OCI-LY7 (cell line): ENCODE measurements at regions not wholly inside any gene's neighbourhood (a gene's known extent, or its start where the extent isn't known, plus 50 kb on each side); places are given as distances from the start of the nearest gene placed in this dataset.

Source experiments
- BruUV-seq: library from RNA; stranded (reverse); fragments of 400-500 nt; replicated peaks from 2 replicates; lab custom pipeline; 2021; lab: Mats Ljungman, UMichigan
- CTCF ChIA-PET: fragments of 300-600 bp; sonication (Branson Sonifier 250); formaldehyde crosslinking; loops from one replicate; lab custom pipeline; 2022; ENCODE audit warnings: antibody characterized with exemption; ENCODE audit not compliant: unreplicated experiment; lab: Charles Lee
- POLR2A ChIA-PET: fragments of 300-600 bp; sonication (Branson Sonifier 250); formaldehyde crosslinking; loops from one replicate; lab custom pipeline; 2022; ENCODE audit warnings: antibody characterized with exemption; lab: Charles Lee
- DNase-seq: peaks from one replicate; pipeline ENCODE4 v3.0.0-alpha.2; 2015; ENCODE audit warnings: low spot score
- H2AFZ ChIP-seq: fragments of 200-600 bp; sonication (generic), shearing (Covaris generic); 2 replicates; pipeline ENCODE4 v1.6.1; 2014; ENCODE audit warnings: mild to moderate bottlenecking, antibody characterized with exemption, low read length, moderate library complexity
- H3K27ac ChIP-seq: fragments of 200-600 bp; sonication (generic); 2 replicates; pipeline ENCODE4 v1.5.1; 2014; ENCODE audit warnings: mixed run types, low read depth, mild to moderate bottlenecking, moderate library complexity, low read length, inconsistent platforms; ENCODE audit not compliant: poor library complexity, severe bottlenecking
- H3K36me3 ChIP-seq: fragments of 200-600 bp; sonication (generic); 2 replicates; pipeline ENCODE4 v1.6.1; 2014; ENCODE audit warnings: mild to moderate bottlenecking, antibody characterized with exemption, low read length, moderate library complexity, mixed read lengths; ENCODE audit not compliant: insufficient read depth
- H3K4me1 ChIP-seq: fragments of 200-600 bp; sonication (generic); 2 replicates; pipeline ENCODE4 v1.5.1; 2014; ENCODE audit warnings: mild to moderate bottlenecking, low read length; ENCODE audit not compliant: insufficient read depth, poor library complexity, severe bottlenecking
- H3K4me2 ChIP-seq: fragments of 200-600 bp; sonication (generic); 2 replicates; pipeline ENCODE4 v1.6.1; 2014; ENCODE audit warnings: mild to moderate bottlenecking, low read length
- H3K4me3 ChIP-seq: fragments of 200-600 bp; sonication (generic); 2 replicates; pipeline ENCODE4 v1.5.1; 2014; ENCODE audit warnings: mild to moderate bottlenecking, low read depth, low read length; ENCODE audit not compliant: poor library complexity, severe bottlenecking
- H3K79me2 ChIP-seq: fragments of 200-600 bp; sonication (generic); 2 replicates; pipeline ENCODE4 v1.6.1; 2016; ENCODE audit warnings: low read depth, mild to moderate bottlenecking, low read length, moderate library complexity, mixed read lengths; ENCODE audit not compliant: insufficient read depth
- H3K9me2 ChIP-seq: fragments of 200-600 bp; sonication (generic); 2 replicates; pipeline ENCODE4 v1.6.1; 2016; ENCODE audit warnings: mild to moderate bottlenecking, low read length, mixed read lengths; ENCODE audit not compliant: insufficient read depth
- H3K9me3 ChIP-seq: fragments of 200-600 bp; sonication (generic); 2 replicates; pipeline ENCODE4 v1.6.1; 2014; ENCODE audit warnings: mild to moderate bottlenecking, mixed run types, low read length, mixed read lengths
- H4K20me1 ChIP-seq: fragments of 200-600 bp; sonication (generic); 2 replicates; pipeline ENCODE4 v1.6.1; 2014; ENCODE audit warnings: mild to moderate bottlenecking, antibody characterized with exemption, low read length, moderate library complexity, mixed read lengths; ENCODE audit not compliant: insufficient read depth
- EZH2phosphoT487 ChIP-seq: fragments of 200-600 bp; sonication (generic); IDR thresholded peaks from 2 replicates; pipeline ENCODE4 v1.6.1; 2018; ENCODE audit warnings: low read depth, borderline replicate concordance, mild to moderate bottlenecking, mixed run types, antibody characterized with exemption, low read length, moderate library complexity, mixed read lengths
- intact Hi-C: fragments of 100-400 bp; cut with micrococcal nuclease; formaldehyde crosslinking; loops from one replicate; pipeline ENCODE4 v1.10.0; 2022; ENCODE audit not compliant: unreplicated experiment
- TF ChIP-seq, protein P1 (sequence below): fragments of 200-600 bp; sonication (generic); conservative IDR thresholded peaks from 2 replicates; pipeline ENCODE4 v1.5.1; 2014; ENCODE audit warnings: mild to moderate bottlenecking, antibody characterized with exemption, low read length, moderate library complexity, mixed read lengths

DNA sequence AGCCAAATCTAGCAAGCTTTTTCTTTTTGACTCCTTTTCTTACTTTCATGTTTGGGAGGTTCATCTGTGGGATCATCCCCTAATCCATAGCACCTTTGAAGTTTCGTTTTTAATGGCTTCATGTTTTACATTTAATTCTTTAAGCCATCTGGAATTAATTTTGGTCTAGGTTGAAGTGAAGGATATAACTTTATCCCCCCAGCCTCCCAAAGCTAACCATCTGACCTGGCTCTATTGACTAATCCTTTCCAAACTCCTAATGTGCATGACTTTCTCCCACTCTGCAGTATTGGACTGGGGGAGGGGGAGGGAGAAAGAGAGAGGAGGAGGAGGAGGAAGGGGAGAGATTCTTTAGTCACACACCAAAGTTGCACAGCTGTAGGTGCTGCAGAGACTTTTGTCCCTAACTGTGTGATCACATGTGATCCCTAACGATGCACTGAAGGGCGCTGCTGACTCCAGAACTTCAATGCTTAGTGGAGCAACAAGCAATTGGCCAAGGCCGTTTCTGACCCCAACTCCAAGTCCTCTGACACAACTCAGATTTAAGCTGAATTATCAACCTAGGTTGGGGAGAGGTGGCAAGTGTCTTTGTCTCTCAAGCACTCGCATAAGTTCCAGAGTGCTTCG lies 191.6 kb downstream of the HUNK start:
- no peak overlapping the region for H3K4me2 ChIP-seq
- no peaks in the 10 kb centered on the region for H4K20me1 ChIP-seq
- no peaks in the 10 kb centered on the region for H3K4me1 ChIP-seq
- DNase-seq = no peak
- ChIA-PET POLR2A (interaction anchor here (0.9 kb wide), 1 partner anchor 139 kb away, joined by 3 read pairs; no protein-coding TSS in a partner anchor), CTCF (no interaction called here)
- no peak overlapping the region for H3K4me3 ChIP-seq
- no peak overlapping the region for H2AFZ ChIP-seq
- TF ChIP-seq EZH2phosphoT487 = no peak
- TF ChIP-seq, protein P1, sequence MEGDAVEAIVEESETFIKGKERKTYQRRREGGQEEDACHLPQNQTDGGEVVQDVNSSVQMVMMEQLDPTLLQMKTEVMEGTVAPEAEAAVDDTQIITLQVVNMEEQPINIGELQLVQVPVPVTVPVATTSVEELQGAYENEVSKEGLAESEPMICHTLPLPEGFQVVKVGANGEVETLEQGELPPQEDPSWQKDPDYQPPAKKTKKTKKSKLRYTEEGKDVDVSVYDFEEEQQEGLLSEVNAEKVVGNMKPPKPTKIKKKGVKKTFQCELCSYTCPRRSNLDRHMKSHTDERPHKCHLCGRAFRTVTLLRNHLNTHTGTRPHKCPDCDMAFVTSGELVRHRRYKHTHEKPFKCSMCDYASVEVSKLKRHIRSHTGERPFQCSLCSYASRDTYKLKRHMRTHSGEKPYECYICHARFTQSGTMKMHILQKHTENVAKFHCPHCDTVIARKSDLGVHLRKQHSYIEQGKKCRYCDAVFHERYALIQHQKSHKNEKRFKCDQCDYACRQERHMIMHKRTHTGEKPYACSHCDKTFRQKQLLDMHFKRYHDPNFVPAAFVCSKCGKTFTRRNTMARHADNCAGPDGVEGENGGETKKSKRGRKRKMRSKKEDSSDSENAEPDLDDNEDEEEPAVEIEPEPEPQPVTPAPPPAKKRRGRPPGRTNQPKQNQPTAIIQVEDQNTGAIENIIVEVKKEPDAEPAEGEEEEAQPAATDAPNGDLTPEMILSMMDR = no peak
- intact Hi-C loops = no loop called here
- H3K27ac ChIP-seq = no peak overlapping the region
- BruUV-seq = no TSS peak
- H3K9me3 ChIP-seq = no peaks in the 10 kb centered on the region
- H3K9me2 ChIP-seq = no peaks in the 10 kb centered on the region
- no peaks in the 10 kb centered on the region for H3K79me2 ChIP-seq
- H3K36me3 ChIP-seq = no peaks in the 10 kb centered on the region

DNA sequence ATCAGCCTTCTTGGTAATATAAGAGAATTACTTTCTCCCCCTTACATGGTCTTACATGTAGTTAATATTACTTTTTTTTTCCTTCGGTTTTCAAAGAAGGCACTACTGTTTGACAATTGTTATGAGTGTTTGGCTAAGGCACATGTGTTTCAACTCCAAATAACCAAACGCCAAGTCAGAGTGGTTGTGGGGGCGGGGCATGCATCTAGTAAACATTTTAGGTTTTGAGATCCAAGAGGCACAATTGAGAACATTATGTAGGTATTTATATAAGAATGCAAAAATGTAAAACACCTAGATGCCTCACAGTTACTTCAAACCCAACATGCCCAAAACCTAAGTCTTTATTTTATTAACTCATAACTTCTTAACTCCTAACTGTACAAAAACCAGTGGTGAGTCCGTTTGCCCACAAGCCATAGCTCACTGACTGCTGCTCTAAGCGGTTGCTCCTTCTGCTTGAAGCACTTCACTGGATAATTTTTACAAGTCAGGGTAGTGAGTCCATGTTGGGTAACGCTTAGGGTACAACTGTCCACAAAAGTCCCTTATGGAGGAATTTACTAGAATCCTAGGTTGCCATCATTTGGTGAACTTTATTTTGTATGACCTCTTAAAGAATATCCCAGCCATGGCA lies 189.9 kb downstream of the HUNK start:
- Histone ChIP-seq H3K27ac (no peak overlapping the region), H2AFZ (no peak overlapping the region), H4K20me1 (no peaks in the 10 kb centered on the region), H3K4me3 (no peak overlapping the region), H3K4me2 (no peak overlapping the region), H3K79me2 (no peaks in the 10 kb centered on the region), H3K4me1 (no peaks in the 10 kb centered on the region), H3K36me3 (no peaks in the 10 kb centered on the region), H3K9me3 (no peaks in the 10 kb centered on the region), H3K9me2 (no peaks in the 10 kb centered on the region)
- ChIA-PET POLR2A (no interaction called here), CTCF (no interaction called here)
- intact Hi-C loops = no loop called here
- no peak for DNase-seq
- TF ChIP-seq, protein P1 = no peak
- TF ChIP-seq EZH2phosphoT487 = no peak
- no TSS peak for BruUV-seq

DNA sequence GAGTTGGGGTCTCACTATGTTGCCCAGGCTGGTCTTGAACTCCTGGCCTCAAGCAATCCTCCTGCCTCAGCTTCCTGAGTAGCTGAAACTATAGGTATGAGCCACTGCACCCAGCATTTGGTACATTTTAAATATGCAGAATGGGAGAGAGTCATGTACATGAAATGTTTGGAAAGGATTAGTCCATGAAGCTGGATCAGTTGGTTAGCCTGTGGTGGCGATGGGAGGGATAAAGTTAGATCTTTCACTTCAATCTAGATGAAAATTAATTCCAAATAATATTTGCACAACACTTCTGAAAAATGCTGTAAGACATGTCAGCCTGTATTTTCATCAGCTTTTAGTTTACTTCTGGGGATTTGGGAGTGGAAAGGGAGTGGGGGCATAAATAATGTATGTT lies 188.9 kb downstream of the HUNK start:
- no peak overlapping the region for H3K4me2 ChIP-seq
- H3K4me3 ChIP-seq = no peak overlapping the region
- POLR2A ChIA-PET = interaction anchor here (0.7 to 0.8 kb wide), 2 partner anchors 86 to 236 kb away, joined by 3 read pairs; no protein-coding TSS in a partner anchor
- H3K9me3 ChIP-seq = no peaks in the 10 kb centered on the region
- no peak overlapping the region for H3K27ac ChIP-seq
- H4K20me1 ChIP-seq = no peaks in the 10 kb centered on the region
- no peak overlapping the region for H2AFZ ChIP-seq
- H3K79me2 ChIP-seq = no peaks in the 10 kb centered on the region
- no TSS peak for BruUV-seq
- H3K36me3 ChIP-seq = no peaks in the 10 kb centered on the region
- intact Hi-C loops = no loop called here
- CTCF ChIA-PET = no interaction called here
- TF ChIP-seq EZH2phosphoT487 = no peak
- TF ChIP-seq, protein P1 = no peak
- H3K9me2 ChIP-seq = no peaks in the 10 kb centered on the region
- DNase-seq = no peak
- no peaks in the 10 kb centered on the region for H3K4me1 ChIP-seq
